Thyroid gland (tissue), 4 donors: ENCODE measurements at regions not wholly inside any gene's neighbourhood (a gene's known extent, or its start where the extent isn't known, plus 50 kb on each side); places are given as distances from the start of the nearest gene placed in this dataset.

ENCODE experiments used
- DNase-seq, 2 donors: peaks; one replicate each; pipeline ENCODE4 v3.0.0-alpha.2; 2019
- H3K27ac ChIP-seq, 3 donors: fragments of 200-600 bp; sonication (generic); 1 replicate in 2 of 3; 2 replicates in 1 of 3; pipeline ENCODE4 v1.5.1; 2016 to 2019; ENCODE audit warnings: mild to moderate bottlenecking in 1 of 3, moderate library complexity in 1 of 3
- H3K27me3 ChIP-seq: fragments of 200-600 bp; sonication (generic); one replicate; pipeline ENCODE4 v1.5.1; 2019
- H3K36me3 ChIP-seq, 2 donors: fragments of 200-600 bp; sonication (generic); one replicate each; pipeline ENCODE4 v1.5.1; 2016 to 2019
- H3K4me1 ChIP-seq, 2 donors: fragments of 200-600 bp; sonication (generic); one replicate each; pipeline ENCODE4 v1.5.1; 2017 to 2019
- H3K4me3 ChIP-seq, 3 donors: fragments of 200-600 bp; sonication (generic); replicated peaks in 1 of 3; 1 replicate in 2 of 3; 2 replicates in 1 of 3; pipeline ENCODE4 v1.5.1; 2016; ENCODE audit warnings: mild to moderate bottlenecking in 1 of 3
- H3K9me3 ChIP-seq: fragments of 200-600 bp; sonication (generic); one replicate; pipeline ENCODE4 v1.5.1; 2017
- POLR2A ChIP-seq, 2 donors: fragments of 450-650 bp; IDR thresholded peaks; one replicate each; pipeline ENCODE4 v1.6.1; 2017; ENCODE audit warnings: antibody characterized with exemption in 2 of 2, mild to moderate bottlenecking in 2 of 2, moderate library complexity in 1 of 2
- WGBS, 2 donors: methylation state at CpG; one replicate each; pipeline ENCODE4 v1.1.5; 2017; 5-methylcytosine and 5-hydroxymethylcytosine counted together
- intact Hi-C: fragments of 100-400 bp; cut with DNase I; formaldehyde crosslinking; loops from one replicate; pipeline ENCODE4 v1.15.1; 2023
- TF ChIP-seq, protein P1 (sequence below), 6 experiments: fragments of 200-600 bp in 3 of 6; fragments of 450-650 bp in 3 of 6; sonication (generic) in 3 of 6; IDR thresholded peaks; one replicate each; pipeline ENCODE4 v1.5.1; 2016 to 2019; ENCODE audit warnings: antibody characterized with exemption in 6 of 6, mild to moderate bottlenecking in 2 of 6, inconsistent platforms in 1 of 6, moderate library complexity in 1 of 6

- no peak for DNase-seq
- intact Hi-C loops, result no loop called here
- no peaks in the 10 kb centered on the region for H3K36me3 ChIP-seq
- no peaks in the 10 kb centered on the region for H3K9me3 ChIP-seq
- H3K27me3 ChIP-seq, result no peaks in the 10 kb centered on the region
- no peak overlapping the region for H3K4me3 ChIP-seq
- H3K27ac ChIP-seq, result no peak overlapping the region
- TF ChIP-seq, protein P1, sequence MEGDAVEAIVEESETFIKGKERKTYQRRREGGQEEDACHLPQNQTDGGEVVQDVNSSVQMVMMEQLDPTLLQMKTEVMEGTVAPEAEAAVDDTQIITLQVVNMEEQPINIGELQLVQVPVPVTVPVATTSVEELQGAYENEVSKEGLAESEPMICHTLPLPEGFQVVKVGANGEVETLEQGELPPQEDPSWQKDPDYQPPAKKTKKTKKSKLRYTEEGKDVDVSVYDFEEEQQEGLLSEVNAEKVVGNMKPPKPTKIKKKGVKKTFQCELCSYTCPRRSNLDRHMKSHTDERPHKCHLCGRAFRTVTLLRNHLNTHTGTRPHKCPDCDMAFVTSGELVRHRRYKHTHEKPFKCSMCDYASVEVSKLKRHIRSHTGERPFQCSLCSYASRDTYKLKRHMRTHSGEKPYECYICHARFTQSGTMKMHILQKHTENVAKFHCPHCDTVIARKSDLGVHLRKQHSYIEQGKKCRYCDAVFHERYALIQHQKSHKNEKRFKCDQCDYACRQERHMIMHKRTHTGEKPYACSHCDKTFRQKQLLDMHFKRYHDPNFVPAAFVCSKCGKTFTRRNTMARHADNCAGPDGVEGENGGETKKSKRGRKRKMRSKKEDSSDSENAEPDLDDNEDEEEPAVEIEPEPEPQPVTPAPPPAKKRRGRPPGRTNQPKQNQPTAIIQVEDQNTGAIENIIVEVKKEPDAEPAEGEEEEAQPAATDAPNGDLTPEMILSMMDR (IDR thresholded peaks at IDR 0.05), result no peak
- no peak for TF ChIP-seq POLR2A (IDR thresholded peaks at IDR 0.05)
- no peaks in the 10 kb centered on the region for H3K4me1 ChIP-seq
- 39 to 41% methylated on average over 5 of the region's 5 CpGs for WGBS, 2 donors
Observed at GRCh38 chr5:8628521-8628920, 759.6 kb downstream of the MTRR start.

- TF ChIP-seq POLR2A (IDR thresholded peaks at IDR 0.05), result no peak
- TF ChIP-seq, protein P1 (IDR thresholded peaks at IDR 0.05), result no peak
- Histone ChIP-seq H3K36me3 (no peaks in the 10 kb centered on the region), H3K4me3 (no peak overlapping the region), H3K9me3 (no peaks in the 10 kb centered on the region), H3K27me3 (no peaks in the 10 kb centered on the region), H3K27ac (no peak overlapping the region), H3K4me1 (no peaks in the 10 kb centered on the region)
- intact Hi-C loops, result no loop called here
- WGBS, 2 donors, result 82 to 86% methylated on average over 2 of the region's 2 CpGs
- DNase-seq, result no peak
Observed at GRCh38 chr5:8633259-8633658, 764.3 kb downstream of the MTRR start.

GRCh38 chr5:8633696-8634095, 764.7 kb downstream of the MTRR start:
- intact Hi-C loops, result no loop called here
- 60 to 63% methylated on average over 2 of the region's 2 CpGs for WGBS, 2 donors
- no peaks in the 10 kb centered on the region for H3K27me3 ChIP-seq
- H3K36me3 ChIP-seq, result no peaks in the 10 kb centered on the region
- TF ChIP-seq, protein P1 (IDR thresholded peaks at IDR 0.05), result no peak
- TF ChIP-seq POLR2A (IDR thresholded peaks at IDR 0.05), result no peak
- H3K27ac ChIP-seq, result no peak overlapping the region
- no peaks in the 10 kb centered on the region for H3K9me3 ChIP-seq
- no peak for DNase-seq
- H3K4me1 ChIP-seq, result no peaks in the 10 kb centered on the region
- H3K4me3 ChIP-seq, result no peak overlapping the region

DNA sequence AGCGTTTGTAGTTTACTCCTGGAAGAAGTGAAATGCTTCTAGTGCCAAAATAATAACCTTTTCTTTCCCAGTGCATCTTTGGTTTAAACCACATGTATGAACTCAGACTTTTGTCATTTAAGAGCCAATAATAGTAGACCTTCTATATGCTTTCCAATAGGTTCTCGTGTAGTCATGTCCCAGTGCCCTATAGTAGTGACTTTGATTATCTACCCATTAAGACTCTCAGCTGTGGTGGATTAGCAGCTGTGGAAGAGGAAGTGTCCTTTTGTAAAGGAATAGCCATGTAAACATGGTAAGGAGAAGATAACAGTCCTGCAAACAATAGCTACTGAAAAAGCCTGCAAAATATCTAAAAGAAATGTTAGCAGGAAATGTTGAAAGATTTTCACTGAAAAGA, 765.3 kb downstream of the MTRR start:
- intact Hi-C loops, result no loop called here
- Histone ChIP-seq H3K36me3 (no peaks in the 10 kb centered on the region), H3K27ac (no peak overlapping the region), H3K4me1 (no peaks in the 10 kb centered on the region), H3K9me3 (no peaks in the 10 kb centered on the region), H3K4me3 (no peak overlapping the region), H3K27me3 (no peaks in the 10 kb centered on the region)
- 60 to 65% methylated on average over 2 of the region's 2 CpGs for WGBS, 2 donors
- TF ChIP-seq, protein P1 (IDR thresholded peaks at IDR 0.05), result no peak
- TF ChIP-seq POLR2A (IDR thresholded peaks at IDR 0.05), result no peak
- DNase-seq, result no peak

- H3K36me3 ChIP-seq, result no peaks in the 10 kb centered on the region
- intact Hi-C loops, result no loop called here
- no peak for DNase-seq
- WGBS, 2 donors, result 85 to 90% methylated on average over 7 of the region's 7 CpGs
- H3K9me3 ChIP-seq, result no peaks in the 10 kb centered on the region
- no peak overlapping the region for H3K4me3 ChIP-seq
- no peaks in the 10 kb centered on the region for H3K27me3 ChIP-seq
- H3K27ac ChIP-seq, result no peak overlapping the region
- TF ChIP-seq, protein P1 (IDR thresholded peaks at IDR 0.05), result no peak
- no peak for TF ChIP-seq POLR2A (IDR thresholded peaks at IDR 0.05)
- H3K4me1 ChIP-seq, result no peaks in the 10 kb centered on the region
Observed at GRCh38 chr5:8641786-8642505, 773.0 kb downstream of the MTRR start.
